ENCODE measurements at regions not wholly inside any gene's neighbourhood (a gene's known extent, or its start where the extent isn't known, plus 50 kb on each side); places are given as distances from the start of the nearest gene placed in this dataset.

- TF ChIP-seq REST (IDR thresholded peaks at IDR 0.05; ENCODE audit: unreplicated experiment) (no peak), CTCF (conservative IDR thresholded peaks at IDR 0.05; ENCODE audit: low read depth in 2 of 2) (no peak)
These were observed 179.1 kb downstream of the FOXD2 start for GRCh38 chr1:47616906-47617305.
